ENCODE measurements at regions not wholly inside any gene's neighbourhood (a gene's known extent, or its start where the extent isn't known, plus 50 kb on each side); places are given as distances from the start of the nearest gene placed in this dataset.

DNA sequence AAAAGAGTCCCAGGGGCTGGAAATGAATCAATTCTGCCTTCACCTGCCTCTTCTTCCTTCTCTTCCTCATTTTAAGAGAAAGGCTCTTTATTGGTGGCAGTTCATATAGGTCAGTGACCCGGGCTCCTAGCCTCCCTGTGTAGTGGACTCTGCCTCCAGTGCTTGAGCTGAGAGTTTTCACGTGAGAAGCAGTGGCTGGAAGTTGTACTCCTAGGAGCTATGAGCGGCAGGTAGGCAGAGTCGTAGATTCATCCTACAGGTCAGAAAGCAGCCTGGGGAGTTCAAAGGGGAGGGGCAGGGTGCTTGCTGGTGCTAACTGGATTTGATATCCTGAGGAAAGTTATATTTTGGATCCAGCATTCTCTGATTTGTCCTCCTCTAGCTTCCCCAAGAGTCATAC is 101.1 kb downstream of the RPLP1 start:
- dilution Hi-C loops (cut with HindIII; ENCODE audit: low sequenced_read_pairs, unreplicated experiment): no loop called here
- Histone ChIP-seq H3K27me3 (ENCODE audit: control insufficient read depth, insufficient read depth, low read length) (peaks cover 20% of the 10 kb centered on the region), H2BK5ac (ENCODE audit: low read depth, low read length, poor library complexity, severe bottlenecking) (no peak overlapping the region), H2BK120ac (ENCODE audit: low read depth, low read length) (no peak overlapping the region), H3K9me1 (ENCODE audit: insufficient read depth, low read length) (peaks cover 5% of the 10 kb centered on the region; the same call in 1 of the 2 replicates), H3K14ac (replicated peaks; ENCODE audit: low read depth, low read length) (no peak overlapping the region), H2AFZ (replicated peaks; ENCODE audit: low read length, poor library complexity) (no peak overlapping the region), H2BK20ac (ENCODE audit: low read depth, low read length) (no peak overlapping the region), H3K27ac (ENCODE audit: insufficient read depth, low read length) (no peak overlapping the region), H3K4me1 (ENCODE audit: control insufficient read depth, insufficient read depth, low read length) (peaks cover 15% of the 10 kb centered on the region), H2BK15ac (ENCODE audit: low read depth, low read length) (no peak overlapping the region), H3K4ac (ENCODE audit: low read depth, low read length) (no peak overlapping the region), H3K23ac (ENCODE audit: low read depth, low read length) (no peak overlapping the region), H4K91ac (ENCODE audit: insufficient read depth, low read depth, low read length) (no peak overlapping the region), H3K79me1 (ENCODE audit: low read depth in 1 of 2, low read length in 2 of 2) (no peaks in the 10 kb centered on the region), H3K4me2 (ENCODE audit: low read depth, low read length) (no peak overlapping the region), H3K9me3 (ENCODE audit: control insufficient read depth, insufficient read depth, low read length) (peaks cover 22% of the 10 kb centered on the region), H2AK5ac (ENCODE audit: low read depth, low read length) (no peak overlapping the region), H3K18ac (ENCODE audit: low read depth, low read length) (no peak overlapping the region), H3K4me3 (ENCODE audit: insufficient read depth, low read depth, low read length) (no peak overlapping the region), H4K20me1 (ENCODE audit: insufficient read depth, low read length) (no peaks in the 10 kb centered on the region), H2AK9ac (replicated peaks; ENCODE audit: low read depth, low read length, poor library complexity) (no peak overlapping the region), H3K36me3 (ENCODE audit: control insufficient read depth, insufficient read depth, low read length) (no peaks in the 10 kb centered on the region), H4K8ac (ENCODE audit: low read depth in 2 of 2, low read length in 2 of 2) (no peak overlapping the region), H4K5ac (ENCODE audit: low read depth, low read length) (no peak overlapping the region), H3K56ac (ENCODE audit: extremely low read depth, insufficient read depth, low read length) (no peak overlapping the region), H3K9ac (ENCODE audit: low read depth, low read length) (no peak overlapping the region)
- ATAC-seq (ENCODE audit: low read depth) (no peak), DNase-seq (no peak)
- TF ChIP-seq FOS (IDR thresholded peaks at IDR 0.05; ENCODE audit: low read depth, low read length) (no peak), POLR2A (IDR thresholded peaks at IDR 0.05; ENCODE audit: low read depth, low read length) (no peak), CEBPB (IDR thresholded peaks at IDR 0.05; ENCODE audit: low read depth, low read length) (no peak), RAD21 (IDR thresholded peaks at IDR 0.05; ENCODE audit: low read length) (no peak)
- POLR2A ChIA-PET (ENCODE audit: unreplicated experiment): no interaction called here
- intact Hi-C loops (cut with micrococcal nuclease): no loop called here
- CTCF ChIA-PET: no interaction called here
- BruUV-seq (replicated peaks): no TSS peak
- 64% methylated on average over 2 of the region's 4 CpGs; no CpG with 5 or more reads in 1 of the 2 experiments for WGBS, 2 experiments (ENCODE audit: extremely low coverage in 2 of 2, insufficient read length in 1 of 2)
- in situ Hi-C loops (cut with MboI; ENCODE audit: low sequenced_read_pairs): no loop called here
